ENCODE measurements at regions not wholly inside any gene's neighbourhood (a gene's known extent, or its start where the extent isn't known, plus 50 kb on each side); places are given as distances from the start of the nearest gene placed in this dataset.

- TF ChIP-seq ATF2 (IDR thresholded peaks at IDR 0.05; ENCODE audit: low read length) (no peak), KDM5A (IDR thresholded peaks at IDR 0.05; ENCODE audit: low read length) (no peak)
Measured at GRCh38 chr10:94193466-94193924, 169.2 kb downstream of the NOC3L start (continued).

Data from H1 (cell line).